ENCODE measurements at regions not wholly inside any gene's neighbourhood (a gene's known extent, or its start where the extent isn't known, plus 50 kb on each side); places are given as distances from the start of the nearest gene placed in this dataset.

- H3K4me1 ChIP-seq (ENCODE audit: insufficient read depth, low read length) = no peaks in the 10 kb centered on the region
Observed at GRCh38 chr5:98109561-98110006, 663.9 kb upstream of the RGMB start.

GRCh38 chr5:98110282-98110691, 663.2 kb upstream of the RGMB start:
- H3K4me3 ChIP-seq (ENCODE audit: low read length) = no peak overlapping the region
- H3K27me3 ChIP-seq (ENCODE audit: insufficient read depth, low read length) = no peaks in the 10 kb centered on the region
- no peaks in the 10 kb centered on the region for H3K36me3 ChIP-seq (ENCODE audit: insufficient read depth, low read depth, low read length)
- no peak overlapping the region for H3K9ac ChIP-seq (ENCODE audit: low read depth, low read length)
- H3K27ac ChIP-seq (ENCODE audit: low read length) = no peak overlapping the region
- H3K4me1 ChIP-seq (ENCODE audit: insufficient read depth, low read length) = no peaks in the 10 kb centered on the region
- H3K9me3 ChIP-seq (ENCODE audit: insufficient read depth, low read depth, low read length) = peaks cover 10% of the 10 kb centered on the region

More at GRCh38 chr5:98109561-98110006, 663.9 kb upstream of the RGMB start:
- no peak overlapping the region for H3K9ac ChIP-seq (ENCODE audit: low read depth, low read length)
- H3K27ac ChIP-seq (ENCODE audit: low read length) = no peak overlapping the region
- H3K36me3 ChIP-seq (ENCODE audit: insufficient read depth, low read depth, low read length) = no peaks in the 10 kb centered on the region
- no peak overlapping the region for H3K4me3 ChIP-seq (ENCODE audit: low read length)
- peaks cover 10% of the 10 kb centered on the region for H3K9me3 ChIP-seq (ENCODE audit: insufficient read depth, low read depth, low read length)
- no peaks in the 10 kb centered on the region for H3K27me3 ChIP-seq (ENCODE audit: insufficient read depth, low read length)

GRCh38 chr5:98110791-98111190, 662.7 kb upstream of the RGMB start:
- no peak overlapping the region for H3K9ac ChIP-seq (ENCODE audit: low read depth, low read length)
- no peak overlapping the region for H3K27ac ChIP-seq (ENCODE audit: low read length)
- no peaks in the 10 kb centered on the region for H3K4me1 ChIP-seq (ENCODE audit: insufficient read depth, low read length)
- H3K27me3 ChIP-seq (ENCODE audit: insufficient read depth, low read length) = no peaks in the 10 kb centered on the region
- H3K36me3 ChIP-seq (ENCODE audit: insufficient read depth, low read depth, low read length) = no peaks in the 10 kb centered on the region
- no peak overlapping the region for H3K4me3 ChIP-seq (ENCODE audit: low read length)
- H3K9me3 ChIP-seq (ENCODE audit: insufficient read depth, low read depth, low read length) = peaks cover 10% of the 10 kb centered on the region

- no peak overlapping the region for H3K9ac ChIP-seq (ENCODE audit: low read depth, low read length)
- no peak overlapping the region for H3K4me3 ChIP-seq (ENCODE audit: low read length)
- no peaks in the 10 kb centered on the region for H3K4me1 ChIP-seq (ENCODE audit: insufficient read depth, low read length)
- no peak overlapping the region for H3K27ac ChIP-seq (ENCODE audit: low read length)
- H3K27me3 ChIP-seq (ENCODE audit: insufficient read depth, low read length) = no peaks in the 10 kb centered on the region
- no peaks in the 10 kb centered on the region for H3K36me3 ChIP-seq (ENCODE audit: insufficient read depth, low read depth, low read length)
- peaks cover 10% of the 10 kb centered on the region for H3K9me3 ChIP-seq (ENCODE audit: insufficient read depth, low read depth, low read length)
Observed at GRCh38 chr5:98111686-98112085, 661.8 kb upstream of the RGMB start.

GRCh38 chr5:98121036-98121936, 652.2 kb upstream of the RGMB start:
- no peak overlapping the region for H3K4me3 ChIP-seq (ENCODE audit: low read length)
- H3K36me3 ChIP-seq (ENCODE audit: insufficient read depth, low read depth, low read length) = no peaks in the 10 kb centered on the region
- no peak overlapping the region for H3K9ac ChIP-seq (ENCODE audit: low read depth, low read length)
- H3K4me1 ChIP-seq (ENCODE audit: insufficient read depth, low read length) = no peaks in the 10 kb centered on the region
- H3K27ac ChIP-seq (ENCODE audit: low read length) = no peak overlapping the region
- H3K27me3 ChIP-seq (ENCODE audit: insufficient read depth, low read length) = no peaks in the 10 kb centered on the region
- H3K9me3 ChIP-seq (ENCODE audit: insufficient read depth, low read depth, low read length) = no peaks in the 10 kb centered on the region

GRCh38 chr5:98128271-98128670, 645.2 kb upstream of the RGMB start:
- H3K9me3 ChIP-seq (ENCODE audit: insufficient read depth, low read depth, low read length) = no peaks in the 10 kb centered on the region; the same call in 1 of the 2 replicates
- H3K4me1 ChIP-seq (ENCODE audit: insufficient read depth, low read length) = no peaks in the 10 kb centered on the region
- no peaks in the 10 kb centered on the region for H3K36me3 ChIP-seq (ENCODE audit: insufficient read depth, low read depth, low read length)
- H3K27me3 ChIP-seq (ENCODE audit: insufficient read depth, low read length) = no peaks in the 10 kb centered on the region
- H3K4me3 ChIP-seq (ENCODE audit: low read length) = no peak overlapping the region
- no peak overlapping the region for H3K9ac ChIP-seq (ENCODE audit: low read depth, low read length)
- H3K27ac ChIP-seq (ENCODE audit: low read length) = no peak overlapping the region

GRCh38 chr5:98128846-98129245, 644.6 kb upstream of the RGMB start:
- Histone ChIP-seq H3K9me3 (ENCODE audit: insufficient read depth, low read depth, low read length) (no peaks in the 10 kb centered on the region; the same call in 1 of the 2 replicates), H3K4me3 (ENCODE audit: low read length) (no peak overlapping the region), H3K27ac (ENCODE audit: low read length) (no peak overlapping the region), H3K27me3 (ENCODE audit: insufficient read depth, low read length) (no peaks in the 10 kb centered on the region), H3K9ac (ENCODE audit: low read depth, low read length) (no peak overlapping the region), H3K36me3 (ENCODE audit: insufficient read depth, low read depth, low read length) (no peaks in the 10 kb centered on the region), H3K4me1 (ENCODE audit: insufficient read depth, low read length) (no peaks in the 10 kb centered on the region)

- Histone ChIP-seq H3K4me3 (ENCODE audit: low read length) (no peak overlapping the region), H3K27ac (ENCODE audit: low read length) (no peak overlapping the region), H3K4me1 (ENCODE audit: insufficient read depth, low read length) (no peaks in the 10 kb centered on the region), H3K36me3 (ENCODE audit: insufficient read depth, low read depth, low read length) (no peaks in the 10 kb centered on the region), H3K27me3 (ENCODE audit: insufficient read depth, low read length) (no peaks in the 10 kb centered on the region), H3K9ac (ENCODE audit: low read depth, low read length) (no peak overlapping the region), H3K9me3 (ENCODE audit: insufficient read depth, low read depth, low read length) (no peaks in the 10 kb centered on the region; the same call in 1 of the 2 replicates)
Observed at GRCh38 chr5:98130261-98131035, 643.0 kb upstream of the RGMB start.

- no peaks in the 10 kb centered on the region for H3K27me3 ChIP-seq (ENCODE audit: insufficient read depth, low read length)
- no peak overlapping the region for H3K4me3 ChIP-seq (ENCODE audit: low read length)
- H3K4me1 ChIP-seq (ENCODE audit: insufficient read depth, low read length) = no peaks in the 10 kb centered on the region
- no peaks in the 10 kb centered on the region for H3K36me3 ChIP-seq (ENCODE audit: insufficient read depth, low read depth, low read length)
- H3K27ac ChIP-seq (ENCODE audit: low read length) = no peak overlapping the region
- 0 out of 2 replicates have a peak, but pooled peaks cover 3% of the 10 kb centered on the region for H3K9me3 ChIP-seq (ENCODE audit: insufficient read depth, low read depth, low read length)
- H3K9ac ChIP-seq (ENCODE audit: low read depth, low read length) = no peak overlapping the region
Observed at GRCh38 chr5:98144116-98144515, 629.3 kb upstream of the RGMB start.

GRCh38 chr5:98144710-98145109, 628.8 kb upstream of the RGMB start:
- no peak overlapping the region for H3K4me3 ChIP-seq (ENCODE audit: low read length)
- H3K27ac ChIP-seq (ENCODE audit: low read length) = no peak overlapping the region

GRCh38 chr5:98157368-98157767, 616.1 kb upstream of the RGMB start:
- no peak overlapping the region for H3K27ac ChIP-seq (ENCODE audit: low read length)
- no peaks in the 10 kb centered on the region for H3K27me3 ChIP-seq (ENCODE audit: insufficient read depth, low read length)
- H3K36me3 ChIP-seq (ENCODE audit: insufficient read depth, low read depth, low read length) = no peaks in the 10 kb centered on the region
- H3K4me3 ChIP-seq (ENCODE audit: low read length) = no peak overlapping the region
- H3K4me1 ChIP-seq (ENCODE audit: insufficient read depth, low read length) = no peaks in the 10 kb centered on the region
- no peaks in the 10 kb centered on the region for H3K9me3 ChIP-seq (ENCODE audit: insufficient read depth, low read depth, low read length)
- H3K9ac ChIP-seq (ENCODE audit: low read depth, low read length) = no peak overlapping the region

More at GRCh38 chr5:98144710-98145109, 628.8 kb upstream of the RGMB start:
- Histone ChIP-seq H3K9ac (ENCODE audit: low read depth, low read length) (no peak overlapping the region), H3K36me3 (ENCODE audit: insufficient read depth, low read depth, low read length) (no peaks in the 10 kb centered on the region), H3K27me3 (ENCODE audit: insufficient read depth, low read length) (no peaks in the 10 kb centered on the region), H3K9me3 (ENCODE audit: insufficient read depth, low read depth, low read length) (0 out of 2 replicates have a peak, but pooled peaks cover 3% of the 10 kb centered on the region), H3K4me1 (ENCODE audit: insufficient read depth, low read length) (no peaks in the 10 kb centered on the region)
